Loucy (cell line): ENCODE measurements at regions not wholly inside any gene's neighbourhood (a gene's known extent, or its start where the extent isn't known, plus 50 kb on each side); places are given as distances from the start of the nearest gene placed in this dataset.

Experiments
- CTCF ChIP-seq: fragments of 200-600 bp; sonication (generic); conservative IDR thresholded peaks from 2 replicates; pipeline ENCODE4 v1.5.1; 2014; ENCODE audit warnings: mild to moderate bottlenecking, antibody characterized with exemption, low read length
- EZH2phosphoT487 ChIP-seq: fragments of 200-600 bp; IDR thresholded peaks from 2 replicates; pipeline ENCODE4 v1.6.1; 2018; ENCODE audit warnings: antibody characterized with exemption, mild to moderate bottlenecking, moderate library complexity, borderline replicate concordance

- no peak for TF ChIP-seq CTCF
- TF ChIP-seq EZH2phosphoT487: no peak
Observed at GRCh38 chr6:155850408-155850841, 394.8 kb upstream of the NOX3 start.
